ENCODE measurements at regions not wholly inside any gene's neighbourhood (a gene's known extent, or its start where the extent isn't known, plus 50 kb on each side); places are given as distances from the start of the nearest gene placed in this dataset.

GRCh38 chr2:195404651-195405050 lies 252.4 kb upstream of the SLC39A10 start:
- no peak overlapping the region for H3K27ac ChIP-seq (ENCODE audit: low read depth in 2 of 2, low read length in 2 of 2)
- DNase-seq (no peak), FAIRE-seq (no peak)
- no peaks in the 10 kb centered on the region for H3K4me1 ChIP-seq (ENCODE audit: control insufficient read depth in 2 of 3, insufficient read depth in 2 of 3, low read depth in 1 of 3, low read length in 3 of 3)
- no peak overlapping the region for H3K9ac ChIP-seq (ENCODE audit: low read length in 3 of 3)
- H3K9me3 ChIP-seq (ENCODE audit: control insufficient read depth in 2 of 3, insufficient read depth in 1 of 3, low read length in 3 of 3), result no peaks in the 10 kb centered on the region
- H3K27me3 ChIP-seq (ENCODE audit: control insufficient read depth, insufficient read depth, low read length), result no peaks in the 10 kb centered on the region
- no peak for TF ChIP-seq CTCF (IDR thresholded peaks at IDR 0.05; ENCODE audit: borderline replicate concordance, extremely low read depth, insufficient read depth)
- H3K36me3 ChIP-seq (ENCODE audit: control insufficient read depth in 2 of 3, insufficient read depth in 3 of 3, low read length in 3 of 3), result no peaks in the 10 kb centered on the region
- intact Hi-C loops (cut with DNase I), result no loop called here
- H3K4me3 ChIP-seq (ENCODE audit: low read length in 3 of 3), result no peak overlapping the region

- intact Hi-C loops (cut with DNase I), result no loop called here
- no peak for TF ChIP-seq CTCF (IDR thresholded peaks at IDR 0.05; ENCODE audit: borderline replicate concordance, extremely low read depth, insufficient read depth)
- H3K27me3 ChIP-seq (ENCODE audit: control insufficient read depth, insufficient read depth, low read length), result no peaks in the 10 kb centered on the region
- H3K4me1 ChIP-seq (ENCODE audit: control insufficient read depth in 2 of 3, insufficient read depth in 2 of 3, low read depth in 1 of 3, low read length in 3 of 3), result no peaks in the 10 kb centered on the region
- DNase-seq (no peak), FAIRE-seq (no peak)
- H3K4me3 ChIP-seq (ENCODE audit: low read length in 3 of 3), result no peak overlapping the region
- H3K27ac ChIP-seq (ENCODE audit: low read depth in 2 of 2, low read length in 2 of 2), result no peak overlapping the region
- H3K9ac ChIP-seq (ENCODE audit: low read length in 3 of 3), result no peak overlapping the region
- no peaks in the 10 kb centered on the region for H3K36me3 ChIP-seq (ENCODE audit: control insufficient read depth in 2 of 3, insufficient read depth in 3 of 3, low read length in 3 of 3)
- H3K9me3 ChIP-seq (ENCODE audit: control insufficient read depth in 2 of 3, insufficient read depth in 1 of 3, low read length in 3 of 3), result no peaks in the 10 kb centered on the region
These were observed 260.5 kb upstream of the SLC39A10 start for GRCh38 chr2:195396479-195396878.

GRCh38 chr2:195395362-195395761 lies 261.7 kb upstream of the SLC39A10 start:
- Histone ChIP-seq H3K4me3 (ENCODE audit: low read length in 3 of 3) (no peak overlapping the region), H3K27ac (ENCODE audit: low read depth in 2 of 2, low read length in 2 of 2) (no peak overlapping the region), H3K9ac (ENCODE audit: low read length in 3 of 3) (no peak overlapping the region), H3K36me3 (ENCODE audit: control insufficient read depth in 2 of 3, insufficient read depth in 3 of 3, low read length in 3 of 3) (no peaks in the 10 kb centered on the region), H3K9me3 (ENCODE audit: control insufficient read depth in 2 of 3, insufficient read depth in 1 of 3, low read length in 3 of 3) (no peaks in the 10 kb centered on the region), H3K4me1 (ENCODE audit: control insufficient read depth in 2 of 3, insufficient read depth in 2 of 3, low read depth in 1 of 3, low read length in 3 of 3) (no peaks in the 10 kb centered on the region), H3K27me3 (ENCODE audit: control insufficient read depth, insufficient read depth, low read length) (no peaks in the 10 kb centered on the region)
- FAIRE-seq, result no peak
- intact Hi-C loops (cut with DNase I), result no loop called here
- DNase-seq, result no peak
- no peak for TF ChIP-seq CTCF (IDR thresholded peaks at IDR 0.05; ENCODE audit: borderline replicate concordance, extremely low read depth, insufficient read depth)
